Head of caudate nucleus (tissue), 42 donors: ENCODE measurements at regions not wholly inside any gene's neighbourhood (a gene's known extent, or its start where the extent isn't known, plus 50 kb on each side); places are given as distances from the start of the nearest gene placed in this dataset.
"Not testable (repeated sequence)": the region's sequence is repeated elsewhere in the genome, so short reads cannot be mapped to it uniquely, and the experiment has no call there.

Experiments
- DNase-seq, 42 donors: peaks; one replicate each; pipeline versions ENCODE4 v3.0.0 to v3.0.0-alpha.2; 2020 to 2021; ENCODE audit warnings: mixed read lengths in 7 of 42
- intact Hi-C: fragments of 100-400 bp; cut with DNase I; formaldehyde crosslinking; loops from one replicate; pipeline ENCODE4 v1.15.0; 2022

GRCh38 chr12:7591531-7591930 lies 74.2 kb downstream of the APOBEC1 start:
- DNase-seq = no peak
- intact Hi-C loops = no loop called here

- intact Hi-C loops, DNase-seq: not testable (repeated sequence)
These were observed 75.6 kb downstream of the APOBEC1 start for GRCh38 chr12:7590085-7590484.

GRCh38 chr12:7588742-7589329 lies 76.9 kb downstream of the APOBEC1 start:
- intact Hi-C loops = not testable (repeated sequence)
- DNase-seq = peak in 29 of 42 donors; percentile 1 to 73 (median 36)

- intact Hi-C loops, DNase-seq: not testable (repeated sequence)
These were observed 80.6 kb upstream of the CD163 start for GRCh38 chr12:7584137-7584536.

- intact Hi-C loops = no loop called here
- DNase-seq = no peak
These were observed 79.9 kb upstream of the CD163 start for GRCh38 chr12:7583471-7583870.

GRCh38 chr12:7582796-7583195 lies 79.2 kb upstream of the CD163 start:
- intact Hi-C loops = no loop called here
- DNase-seq = no peak

GRCh38 chr12:7581625-7582024 lies 78.0 kb upstream of the CD163 start:
- intact Hi-C loops = no loop called here

GRCh38 chr12:7581046-7581445 lies 77.5 kb upstream of the CD163 start:
- intact Hi-C loops = no loop called here
- DNase-seq = no peak

More at GRCh38 chr12:7581625-7582024, 78.0 kb upstream of the CD163 start:
- DNase-seq = no peak

GRCh38 chr12:7571257-7571656 lies 67.7 kb upstream of the CD163 start:
- intact Hi-C loops = no loop called here
- DNase-seq = peak in 2 of 42 donors; percentile 4 to 8

GRCh38 chr12:7557227-7557626 lies 53.6 kb upstream of the CD163 start:
- intact Hi-C loops = no loop called here
- DNase-seq = no peak

GRCh38 chr12:7555752-7556151 lies 52.2 kb upstream of the CD163 start:
- intact Hi-C loops = no loop called here
- no peak for DNase-seq

- DNase-seq, intact Hi-C loops: not testable (repeated sequence)
These were observed 51.3 kb upstream of the CD163 start for GRCh38 chr12:7554831-7555230.
